AML-193 (cell line): ENCODE measurements at regions not wholly inside any gene's neighbourhood (a gene's known extent, or its start where the extent isn't known, plus 50 kb on each side); places are given as distances from the start of the nearest gene placed in this dataset.

Experiments
- DNase-seq, 2 experiments: peaks; one replicate each; lab custom pipeline; 2025; lab: John Stamatoyannopoulos, UW

- DNase-seq: no peak
These were observed 1012.2 kb downstream of the SQOR start for GRCh38 chr15:46647046-46647445.

- DNase-seq: no peak
These were observed 1017.4 kb downstream of the SQOR start for GRCh38 chr15:46652266-46652665.

GRCh38 chr15:46654993-46655392 is 1020.2 kb downstream of the SQOR start:
- DNase-seq: no peak

- no peak for DNase-seq
These were observed 1025.4 kb downstream of the SQOR start for GRCh38 chr15:46660096-46660842.

GRCh38 chr15:46670258-46670657 is 1035.4 kb downstream of the SQOR start:
- DNase-seq: no peak

GRCh38 chr15:46671336-46671735 is 1036.5 kb downstream of the SQOR start:
- no peak for DNase-seq

- DNase-seq: no peak
These were observed 1037.2 kb downstream of the SQOR start for GRCh38 chr15:46672041-46672440.

GRCh38 chr15:46676233-46677206 is 1040.8 kb upstream of the SEMA6D start:
- no peak for DNase-seq

GRCh38 chr15:46677491-46677890 is 1039.8 kb upstream of the SEMA6D start:
- DNase-seq: no peak

- DNase-seq: no peak
These were observed 1035.4 kb upstream of the SEMA6D start for GRCh38 chr15:46681901-46682300.

- no peak for DNase-seq
These were observed 1034.1 kb upstream of the SEMA6D start for GRCh38 chr15:46682969-46683791.

GRCh38 chr15:46685096-46685495 is 1032.2 kb upstream of the SEMA6D start:
- no peak for DNase-seq

- DNase-seq: no peak
These were observed 1031.6 kb upstream of the SEMA6D start for GRCh38 chr15:46685681-46686080.

GRCh38 chr15:46696281-46696680 is 1021.0 kb upstream of the SEMA6D start:
- no peak for DNase-seq

GRCh38 chr15:46701346-46701745 is 1016.0 kb upstream of the SEMA6D start:
- no peak for DNase-seq

GRCh38 chr15:46701896-46702295 is 1015.4 kb upstream of the SEMA6D start:
- DNase-seq: no peak

- DNase-seq: no peak
These were observed 1014.1 kb upstream of the SEMA6D start for GRCh38 chr15:46703020-46703861.

- DNase-seq: no peak
These were observed 1013.3 kb upstream of the SEMA6D start for GRCh38 chr15:46703871-46704637.

- DNase-seq: no peak
These were observed 1009.9 kb upstream of the SEMA6D start for GRCh38 chr15:46707452-46707851.

- no peak for DNase-seq
These were observed 1009.1 kb upstream of the SEMA6D start for GRCh38 chr15:46708226-46708625.
